ENCODE measurements at regions not wholly inside any gene's neighbourhood (a gene's known extent, or its start where the extent isn't known, plus 50 kb on each side); places are given as distances from the start of the nearest gene placed in this dataset.

GRCh38 chr4:166252487-166253402 is 379.7 kb downstream of the TLL1 start:
- FAIRE-seq = no peak
- Mint-ChIP-seq H3K4me1 (ENCODE audit: low read depth, unreplicated experiment) (peaks cover 2% of the 10 kb centered on the region), H3K27me3 (ENCODE audit: low read depth, unreplicated experiment) (no peaks in the 10 kb centered on the region), H3K4me3 (ENCODE audit: unreplicated experiment) (no peak overlapping the region), H3K27ac (ENCODE audit: unreplicated experiment) (no peak overlapping the region), H3K9me3 (ENCODE audit: unreplicated experiment) (no peaks in the 10 kb centered on the region), H3K36me3 (ENCODE audit: low read depth, unreplicated experiment) (no peaks in the 10 kb centered on the region)
- Histone ChIP-seq H3K4me3 (ENCODE audit: insufficient read depth, low read depth, low read length) (no peak overlapping the region), H3K4me1 (ENCODE audit: insufficient read depth, low read length) (no peaks in the 10 kb centered on the region), H3K4me2 (ENCODE audit: low read length) (no peak overlapping the region), H4K20me1 (ENCODE audit: insufficient read depth, low read length) (no peaks in the 10 kb centered on the region), H2AFZ (ENCODE audit: low read depth, low read length) (no peak overlapping the region), H3K9me3 (ENCODE audit: insufficient read depth, low read depth, low read length) (no peaks in the 10 kb centered on the region), H3K27ac (ENCODE audit: low read depth, low read length) (no peak overlapping the region), H3K9ac (ENCODE audit: low read length) (no peak overlapping the region), H3K79me2 (ENCODE audit: insufficient read depth, low read length) (no peaks in the 10 kb centered on the region), H3K36me3 (ENCODE audit: insufficient read depth, low read length) (no peaks in the 10 kb centered on the region), H3K27me3 (ENCODE audit: insufficient read depth, low read length) (no peaks in the 10 kb centered on the region)
- no peak for DNase-seq (ENCODE audit: low read depth)
- TF ChIP-seq EZH2 (IDR thresholded peaks at IDR 0.05; ENCODE audit: insufficient read depth, low read length) = no peak
- TF ChIP-seq, protein P1, sequence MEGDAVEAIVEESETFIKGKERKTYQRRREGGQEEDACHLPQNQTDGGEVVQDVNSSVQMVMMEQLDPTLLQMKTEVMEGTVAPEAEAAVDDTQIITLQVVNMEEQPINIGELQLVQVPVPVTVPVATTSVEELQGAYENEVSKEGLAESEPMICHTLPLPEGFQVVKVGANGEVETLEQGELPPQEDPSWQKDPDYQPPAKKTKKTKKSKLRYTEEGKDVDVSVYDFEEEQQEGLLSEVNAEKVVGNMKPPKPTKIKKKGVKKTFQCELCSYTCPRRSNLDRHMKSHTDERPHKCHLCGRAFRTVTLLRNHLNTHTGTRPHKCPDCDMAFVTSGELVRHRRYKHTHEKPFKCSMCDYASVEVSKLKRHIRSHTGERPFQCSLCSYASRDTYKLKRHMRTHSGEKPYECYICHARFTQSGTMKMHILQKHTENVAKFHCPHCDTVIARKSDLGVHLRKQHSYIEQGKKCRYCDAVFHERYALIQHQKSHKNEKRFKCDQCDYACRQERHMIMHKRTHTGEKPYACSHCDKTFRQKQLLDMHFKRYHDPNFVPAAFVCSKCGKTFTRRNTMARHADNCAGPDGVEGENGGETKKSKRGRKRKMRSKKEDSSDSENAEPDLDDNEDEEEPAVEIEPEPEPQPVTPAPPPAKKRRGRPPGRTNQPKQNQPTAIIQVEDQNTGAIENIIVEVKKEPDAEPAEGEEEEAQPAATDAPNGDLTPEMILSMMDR (IDR thresholded peaks at IDR 0.05; ENCODE audit: insufficient read depth, low read depth, low read length) = peak; percentile 48

DNA sequence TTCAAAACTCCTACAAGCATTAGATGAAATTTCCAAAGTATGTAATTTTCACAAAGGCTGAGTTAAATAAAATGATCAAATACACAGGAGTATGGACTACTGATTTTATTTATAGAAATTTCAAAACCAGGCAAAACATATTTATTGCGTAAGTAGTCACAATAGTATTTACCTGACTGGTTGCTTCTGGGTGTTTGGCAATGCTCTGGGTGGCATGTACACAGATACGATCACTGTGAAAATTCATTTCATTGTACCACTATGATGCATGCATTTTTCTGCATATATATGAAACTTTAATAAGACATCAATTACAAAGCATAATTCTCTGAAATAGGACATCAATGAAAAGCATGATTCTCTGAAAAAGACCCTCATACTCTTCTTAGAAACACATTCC is 384.2 kb downstream of the TLL1 start:
- Mint-ChIP-seq H3K4me1 (ENCODE audit: low read depth, unreplicated experiment) (peaks cover 2% of the 10 kb centered on the region), H3K27ac (ENCODE audit: unreplicated experiment) (no peak overlapping the region), H3K27me3 (ENCODE audit: low read depth, unreplicated experiment) (peaks cover 2% of the 10 kb centered on the region), H3K9me3 (ENCODE audit: unreplicated experiment) (peaks cover 2% of the 10 kb centered on the region), H3K4me3 (ENCODE audit: unreplicated experiment) (no peak overlapping the region), H3K36me3 (ENCODE audit: low read depth, unreplicated experiment) (no peaks in the 10 kb centered on the region)
- no peak overlapping the region for H3K27ac ChIP-seq (ENCODE audit: low read depth, low read length)
- H3K9me3 ChIP-seq (ENCODE audit: insufficient read depth, low read depth, low read length) = no peaks in the 10 kb centered on the region
- no peak overlapping the region for H3K4me3 ChIP-seq (ENCODE audit: insufficient read depth, low read depth, low read length)
- H3K4me1 ChIP-seq (ENCODE audit: insufficient read depth, low read length) = no peaks in the 10 kb centered on the region
- no peak overlapping the region for H2AFZ ChIP-seq (ENCODE audit: low read depth, low read length)
- no peak for TF ChIP-seq EZH2 (IDR thresholded peaks at IDR 0.05; ENCODE audit: insufficient read depth, low read length)
- TF ChIP-seq, protein P1 (IDR thresholded peaks at IDR 0.05; ENCODE audit: insufficient read depth, low read depth, low read length) = no peak
- no peak overlapping the region for H3K9ac ChIP-seq (ENCODE audit: low read length)
- H3K27me3 ChIP-seq (ENCODE audit: insufficient read depth, low read length) = no peaks in the 10 kb centered on the region
- no peak for FAIRE-seq
- H3K36me3 ChIP-seq (ENCODE audit: insufficient read depth, low read length) = no peaks in the 10 kb centered on the region
- DNase-seq (ENCODE audit: low read depth) = no peak
- H4K20me1 ChIP-seq (ENCODE audit: insufficient read depth, low read length) = no peaks in the 10 kb centered on the region
- no peaks in the 10 kb centered on the region for H3K79me2 ChIP-seq (ENCODE audit: insufficient read depth, low read length)
- no peak overlapping the region for H3K4me2 ChIP-seq (ENCODE audit: low read length)

- Histone ChIP-seq H2AFZ (ENCODE audit: low read depth, low read length) (no peak overlapping the region), H3K4me2 (ENCODE audit: low read length) (no peak overlapping the region), H3K9me3 (ENCODE audit: insufficient read depth, low read depth, low read length) (no peaks in the 10 kb centered on the region), H3K4me3 (ENCODE audit: insufficient read depth, low read depth, low read length) (no peak overlapping the region), H3K36me3 (ENCODE audit: insufficient read depth, low read length) (no peaks in the 10 kb centered on the region), H3K79me2 (ENCODE audit: insufficient read depth, low read length) (no peaks in the 10 kb centered on the region), H3K9ac (ENCODE audit: low read length) (no peak overlapping the region), H3K27me3 (ENCODE audit: insufficient read depth, low read length) (no peaks in the 10 kb centered on the region), H3K4me1 (ENCODE audit: insufficient read depth, low read length) (no peaks in the 10 kb centered on the region), H3K27ac (ENCODE audit: low read depth, low read length) (no peak overlapping the region), H4K20me1 (ENCODE audit: insufficient read depth, low read length) (no peaks in the 10 kb centered on the region)
- H3K27me3 Mint-ChIP-seq (ENCODE audit: low read depth, unreplicated experiment) = peaks cover 2% of the 10 kb centered on the region
- FAIRE-seq (no peak), DNase-seq (ENCODE audit: low read depth) (no peak)
- no peak overlapping the region for H3K4me3 Mint-ChIP-seq (ENCODE audit: unreplicated experiment)
- H3K27ac Mint-ChIP-seq (ENCODE audit: unreplicated experiment) = no peak overlapping the region
- peaks cover 2% of the 10 kb centered on the region for H3K9me3 Mint-ChIP-seq (ENCODE audit: unreplicated experiment)
- H3K36me3 Mint-ChIP-seq (ENCODE audit: low read depth, unreplicated experiment) = no peaks in the 10 kb centered on the region
- TF ChIP-seq EZH2 (IDR thresholded peaks at IDR 0.05; ENCODE audit: insufficient read depth, low read length) = no peak
- TF ChIP-seq, protein P1 (IDR thresholded peaks at IDR 0.05; ENCODE audit: insufficient read depth, low read depth, low read length) = no peak
- H3K4me1 Mint-ChIP-seq (ENCODE audit: low read depth, unreplicated experiment) = peaks cover 2% of the 10 kb centered on the region
These were observed 384.9 kb downstream of the TLL1 start for GRCh38 chr4:166257891-166258290.

Measured in astrocyte (in vitro differentiated cells and primary cell).